GM12878 (cell line): ENCODE measurements at regions not wholly inside any gene's neighbourhood (a gene's known extent, or its start where the extent isn't known, plus 50 kb on each side); places are given as distances from the start of the nearest gene placed in this dataset.

ENCODE experiments used
- ATAC-seq: fragments of 200-7000 bp; cut with Tn5 transposase; 3 replicates; pipeline ENCODE4 v1.9.1; 2020; ENCODE audit warnings: mild to moderate bottlenecking, moderate library complexity
- BruUV-seq: library from RNA; stranded (reverse); fragments of 400-500 nt; replicated peaks from 2 replicates; lab custom pipeline; 2021; lab: Mats Ljungman, UMichigan
- CTCF ChIA-PET: fragments of 300-600 bp; sonication (Branson Sonifier 250); formaldehyde crosslinking; extraction: SDS; loops from one replicate; lab custom pipeline; 2021; ENCODE audit warnings: inconsistent platforms; lab: Yijun Ruan, JAX
- POLR2A ChIA-PET: fragments of 350-600 bp; formaldehyde crosslinking; extraction: SDS; loops from one replicate; lab custom pipeline; 2021; ENCODE audit warnings: inconsistent platforms; lab: Charles Lee
- RAD21 ChIA-PET: fragments of 300-600 bp; sonication (Branson Sonifier 250); formaldehyde crosslinking; loops from one replicate; lab custom pipeline; 2023; ENCODE audit warnings: antibody characterized with exemption; ENCODE audit not compliant: unreplicated experiment; lab: Charles Lee
- SMC1A ChIA-PET: fragments of 300-600 bp; sonication (Branson Sonifier 250); formaldehyde crosslinking; loops from one replicate; lab custom pipeline; 2023; ENCODE audit not compliant: unreplicated experiment, uncharacterized antibody; lab: Charles Lee
- DNase-seq: peaks from one replicate; pipeline ENCODE4 v3.0.0-alpha.2; 2011; ENCODE audit warnings: low read depth, low spot score
- FAIRE-seq: peaks from 3 replicates; lab custom pipeline; 2011; peaks lifted over from hg19 to GRCh38; lab: Jason Lieb, UNC
- H2AFZ ChIP-seq: 2 replicates; pipeline ENCODE4 v1.6.0; 2011; ENCODE audit warnings: low read depth, low read length, control low read depth; ENCODE audit not compliant: control insufficient read depth
- H3K27ac ChIP-seq: 2 replicates; pipeline ENCODE4 v1.5.1; 2011; ENCODE audit warnings: control low read depth; ENCODE audit not compliant: control insufficient read depth, insufficient read depth
- H3K27me3 ChIP-seq, 2 experiments: replicated peaks in 1 of 2; 2 replicates each; pipeline versions ENCODE4 v1.6.0 to v1.6.1; 2011; ENCODE audit warnings: low read length in 1 of 2; ENCODE audit not compliant: control insufficient read depth in 2 of 2, insufficient read depth in 2 of 2
- H3K36me3 ChIP-seq, 2 experiments: 2 replicates each; pipeline ENCODE4 v1.5.1; 2011; ENCODE audit warnings: low read length in 1 of 2; ENCODE audit not compliant: control insufficient read depth in 2 of 2, insufficient read depth in 2 of 2
- H3K4me1 ChIP-seq: 2 replicates; pipeline ENCODE4 v1.6.1; 2011; ENCODE audit warnings: mild to moderate bottlenecking, low read length, moderate library complexity, mixed read lengths; ENCODE audit not compliant: control insufficient read depth, insufficient read depth
- H3K4me2 ChIP-seq: 2 replicates; pipeline ENCODE4 v1.6.0; 2011; ENCODE audit warnings: control low read depth; ENCODE audit not compliant: control insufficient read depth, insufficient read depth
- H3K4me3 ChIP-seq: fragments of 200-600 bp; sonication (generic); 2 replicates; pipeline ENCODE4 v1.5.1; 2016
- H3K79me2 ChIP-seq: 2 replicates; pipeline ENCODE4 v1.6.0; 2011; ENCODE audit warnings: low read length; ENCODE audit not compliant: control insufficient read depth, insufficient read depth
- H3K9ac ChIP-seq: 2 replicates; pipeline ENCODE4 v1.8.0; 2011; ENCODE audit warnings: low read length, control low read depth, mixed read lengths; ENCODE audit not compliant: control insufficient read depth, insufficient read depth
- H3K9me3 ChIP-seq: replicated peaks from 3 replicates; pipeline ENCODE4 v1.5.1; 2011; ENCODE audit warnings: mild to moderate bottlenecking, low read length; ENCODE audit not compliant: control insufficient read depth, insufficient read depth
- H4K20me1 ChIP-seq: 2 replicates; pipeline ENCODE4 v1.6.0; 2011; ENCODE audit not compliant: control insufficient read depth, insufficient read depth
- BCL11A ChIP-seq: IDR thresholded peaks from 2 replicates; pipeline ENCODE4 v1.6.1; 2011; ENCODE audit warnings: low read depth, low read length
- CBFB ChIP-seq: IDR thresholded peaks from 2 replicates; pipeline ENCODE4 v1.6.1; 2016; ENCODE audit warnings: antibody characterized with exemption, low read depth
- FOXK2 ChIP-seq: fragments of 450-650 bp; IDR thresholded peaks from 2 replicates; pipeline ENCODE4 v1.6.1; 2017; ENCODE audit warnings: mild to moderate bottlenecking, moderate library complexity
- GATAD2B ChIP-seq: fragments of 450-650 bp; conservative IDR thresholded peaks from 2 replicates; pipeline ENCODE4 v1.6.1; 2017; ENCODE audit warnings: low read depth, mild to moderate bottlenecking, moderate library complexity
- MTA2 ChIP-seq: fragments of 450-650 bp; IDR thresholded peaks from 2 replicates; pipeline ENCODE4 v1.6.1; 2016; ENCODE audit warnings: low read depth, mild to moderate bottlenecking, moderate library complexity
- STAT1 ChIP-seq: fragments of 450-650 bp; conservative IDR thresholded peaks from 2 replicates; pipeline ENCODE4 v1.6.1; 2014; ENCODE audit warnings: antibody characterized with exemption, mild to moderate bottlenecking
- TBL1XR1 ChIP-seq: IDR thresholded peaks from 2 replicates; pipeline ENCODE4 v1.6.1; 2012; ENCODE audit warnings: low read depth, low read length, improper control_type of control experiment
- YY1 ChIP-seq: IDR thresholded peaks from 2 replicates; pipeline ENCODE4 v1.6.1; 2011; ENCODE audit warnings: low read depth, mild to moderate bottlenecking, low read length
- WGBS: methylation state at CpG from one replicate; pipeline ENCODE4 v1.1.6; 2016; ENCODE audit warnings: low lambda C conversion rate; ENCODE audit not compliant: insufficient replicate concordance, insufficient coverage; ENCODE audit errors: missing lambda C conversion rate; 5-methylcytosine and 5-hydroxymethylcytosine counted together
- in situ Hi-C: fragments of 300-500 bp; cut with MboI; formaldehyde crosslinking; loops from 9 replicates; pipeline ENCODE4 v1.14.3; 2018; ENCODE audit warnings: mixed read lengths
- intact Hi-C: fragments of 100-400 bp; cut with micrococcal nuclease; formaldehyde crosslinking; loops from one replicate; pipeline ENCODE4 v1.14.2; 2022; ENCODE audit not compliant: unreplicated experiment
- TF ChIP-seq, protein P1 (sequence below): fragments of 450-650 bp; conservative IDR thresholded peaks from 2 replicates; pipeline ENCODE4 v1.6.1; 2017; ENCODE audit warnings: mild to moderate bottlenecking, moderate library complexity
- TF ChIP-seq, protein P2 (sequence below): fragments of 450-650 bp; IDR thresholded peaks from 2 replicates; pipeline ENCODE4 v1.6.1; 2017; ENCODE audit warnings: mild to moderate bottlenecking, moderate library complexity
- TF ChIP-seq, protein P3 (sequence below): IDR thresholded peaks from 2 replicates; pipeline ENCODE4 v1.6.1; 2011; ENCODE audit warnings: borderline replicate concordance, low read depth, mild to moderate bottlenecking, moderate library complexity, mixed read lengths, low read length; ENCODE audit not compliant: insufficient read depth; ENCODE audit errors: extremely low read length

DNA sequence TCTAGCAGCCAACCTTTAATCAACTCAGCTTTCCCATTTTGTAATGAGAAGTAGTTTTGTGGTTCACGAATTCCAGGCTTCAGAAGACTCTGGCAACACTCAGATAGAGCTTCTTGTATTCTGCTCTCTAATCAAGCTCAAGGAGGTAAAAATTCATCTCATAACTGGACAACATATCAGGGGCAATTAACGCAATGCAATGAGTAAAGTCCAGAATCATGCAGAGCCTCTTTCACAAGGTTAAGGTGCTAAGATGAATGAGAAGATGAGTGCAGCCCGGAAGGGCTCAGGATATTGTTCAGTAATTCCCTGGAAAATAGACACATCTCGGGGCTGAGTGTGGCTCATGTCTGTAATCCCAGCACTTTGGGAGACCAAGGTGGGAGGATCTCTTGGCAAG is 527.7 kb downstream of the SOX11 start:
- intact Hi-C loops, result no loop called here
- RAD21 ChIA-PET, result no interaction called here
- no peak overlapping the region for H3K4me3 ChIP-seq
- H3K4me1 ChIP-seq, result peaks cover 10% of the 10 kb centered on the region
- in situ Hi-C loops, result no loop called here
- no peak for DNase-seq
- H4K20me1 ChIP-seq, result no peaks in the 10 kb centered on the region
- SMC1A ChIA-PET, result no interaction called here
- no peak for FAIRE-seq
- H3K4me2 ChIP-seq, result no peak overlapping the region
- CTCF ChIA-PET, result no interaction called here
- H3K9ac ChIP-seq, result no peak overlapping the region
- H3K79me2 ChIP-seq, result no peaks in the 10 kb centered on the region
- H3K27me3 ChIP-seq, result no peaks in the 10 kb centered on the region
- H3K9me3 ChIP-seq, result no peaks in the 10 kb centered on the region
- TF ChIP-seq, protein P1, sequence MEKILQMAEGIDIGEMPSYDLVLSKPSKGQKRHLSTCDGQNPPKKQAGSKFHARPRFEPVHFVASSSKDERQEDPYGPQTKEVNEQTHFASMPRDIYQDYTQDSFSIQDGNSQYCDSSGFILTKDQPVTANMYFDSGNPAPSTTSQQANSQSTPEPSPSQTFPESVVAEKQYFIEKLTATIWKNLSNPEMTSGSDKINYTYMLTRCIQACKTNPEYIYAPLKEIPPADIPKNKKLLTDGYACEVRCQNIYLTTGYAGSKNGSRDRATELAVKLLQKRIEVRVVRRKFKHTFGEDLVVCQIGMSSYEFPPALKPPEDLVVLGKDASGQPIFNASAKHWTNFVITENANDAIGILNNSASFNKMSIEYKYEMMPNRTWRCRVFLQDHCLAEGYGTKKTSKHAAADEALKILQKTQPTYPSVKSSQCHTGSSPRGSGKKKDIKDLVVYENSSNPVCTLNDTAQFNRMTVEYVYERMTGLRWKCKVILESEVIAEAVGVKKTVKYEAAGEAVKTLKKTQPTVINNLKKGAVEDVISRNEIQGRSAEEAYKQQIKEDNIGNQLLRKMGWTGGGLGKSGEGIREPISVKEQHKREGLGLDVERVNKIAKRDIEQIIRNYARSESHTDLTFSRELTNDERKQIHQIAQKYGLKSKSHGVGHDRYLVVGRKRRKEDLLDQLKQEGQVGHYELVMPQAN, result no peak
- no peaks in the 10 kb centered on the region for H3K36me3 ChIP-seq
- H2AFZ ChIP-seq, result no peak overlapping the region
- ATAC-seq, result no peak
- WGBS, result 43% methylated on average over 4 of the region's 4 CpGs
- no peak overlapping the region for H3K27ac ChIP-seq
- POLR2A ChIA-PET, result no interaction called here
- BruUV-seq, result no TSS peak

DNA sequence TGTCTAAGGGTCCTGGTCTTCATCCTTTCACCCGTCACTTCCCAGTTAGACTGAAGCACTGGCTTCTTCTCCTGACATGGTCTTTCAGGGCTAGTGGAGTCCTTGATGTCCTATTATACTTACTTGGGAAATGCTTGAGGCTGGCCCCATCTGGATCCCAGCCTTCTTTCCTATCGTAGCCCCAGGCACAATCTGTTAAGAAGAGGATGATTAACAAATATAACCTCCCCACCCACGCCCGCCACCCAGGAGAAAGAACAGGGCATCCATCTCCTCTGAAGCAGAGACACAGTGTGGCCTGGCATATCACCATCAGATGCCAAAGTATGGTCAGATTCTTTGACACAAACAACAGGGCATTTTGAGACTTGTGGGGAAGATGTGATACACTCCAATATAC is 530.1 kb downstream of the SOX11 start:
- intact Hi-C loops, result no loop called here
- Histone ChIP-seq H3K9me3 (no peaks in the 10 kb centered on the region), H2AFZ (no peak overlapping the region), H3K27ac (no peak overlapping the region), H3K4me2 (no peak overlapping the region), H3K9ac (no peak overlapping the region), H3K27me3 (no peaks in the 10 kb centered on the region), H3K36me3 (no peaks in the 10 kb centered on the region), H3K4me1 (peaks cover 10% of the 10 kb centered on the region), H3K79me2 (no peaks in the 10 kb centered on the region), H3K4me3 (no peak overlapping the region), H4K20me1 (no peaks in the 10 kb centered on the region)
- SMC1A ChIA-PET, result interaction anchor here (1.2 to 2.0 kb wide), 2 partner anchors 10 to 12 kb away, joined by 5 to 7 read pairs; no protein-coding TSS in a partner anchor
- CTCF ChIA-PET, result no interaction called here
- in situ Hi-C loops, result no loop called here
- POLR2A ChIA-PET, result no interaction called here
- DNase-seq (no peak), FAIRE-seq (no peak), ATAC-seq (no peak)
- WGBS, result 38% methylated on average over 4 of the region's 4 CpGs
- RAD21 ChIA-PET, result no interaction called here
- no TSS peak for BruUV-seq
- no peak for TF ChIP-seq TBL1XR1
- TF ChIP-seq, protein P2, sequence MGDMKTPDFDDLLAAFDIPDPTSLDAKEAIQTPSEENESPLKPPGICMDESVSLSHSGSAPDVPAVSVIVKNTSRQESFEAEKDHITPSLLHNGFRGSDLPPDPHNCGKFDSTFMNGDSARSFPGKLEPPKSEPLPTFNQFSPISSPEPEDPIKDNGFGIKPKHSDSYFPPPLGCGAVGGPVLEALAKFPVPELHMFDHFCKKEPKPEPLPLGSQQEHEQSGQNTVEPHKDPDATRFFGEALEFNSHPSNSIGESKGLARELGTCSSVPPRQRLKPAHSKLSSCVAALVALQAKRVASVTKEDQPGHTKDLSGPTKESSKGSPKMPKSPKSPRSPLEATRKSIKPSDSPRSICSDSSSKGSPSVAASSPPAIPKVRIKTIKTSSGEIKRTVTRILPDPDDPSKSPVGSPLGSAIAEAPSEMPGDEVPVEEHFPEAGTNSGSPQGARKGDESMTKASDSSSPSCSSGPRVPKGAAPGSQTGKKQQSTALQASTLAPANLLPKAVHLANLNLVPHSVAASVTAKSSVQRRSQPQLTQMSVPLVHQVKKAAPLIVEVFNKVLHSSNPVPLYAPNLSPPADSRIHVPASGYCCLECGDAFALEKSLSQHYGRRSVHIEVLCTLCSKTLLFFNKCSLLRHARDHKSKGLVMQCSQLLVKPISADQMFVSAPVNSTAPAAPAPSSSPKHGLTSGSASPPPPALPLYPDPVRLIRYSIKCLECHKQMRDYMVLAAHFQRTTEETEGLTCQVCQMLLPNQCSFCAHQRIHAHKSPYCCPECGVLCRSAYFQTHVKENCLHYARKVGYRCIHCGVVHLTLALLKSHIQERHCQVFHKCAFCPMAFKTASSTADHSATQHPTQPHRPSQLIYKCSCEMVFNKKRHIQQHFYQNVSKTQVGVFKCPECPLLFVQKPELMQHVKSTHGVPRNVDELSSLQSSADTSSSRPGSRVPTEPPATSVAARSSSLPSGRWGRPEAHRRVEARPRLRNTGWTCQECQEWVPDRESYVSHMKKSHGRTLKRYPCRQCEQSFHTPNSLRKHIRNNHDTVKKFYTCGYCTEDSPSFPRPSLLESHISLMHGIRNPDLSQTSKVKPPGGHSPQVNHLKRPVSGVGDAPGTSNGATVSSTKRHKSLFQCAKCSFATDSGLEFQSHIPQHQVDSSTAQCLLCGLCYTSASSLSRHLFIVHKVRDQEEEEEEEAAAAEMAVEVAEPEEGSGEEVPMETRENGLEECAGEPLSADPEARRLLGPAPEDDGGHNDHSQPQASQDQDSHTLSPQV, result no peak
- TF ChIP-seq FOXK2, result no peak
- no peak for TF ChIP-seq CBFB
- TF ChIP-seq MTA2, result no peak
- TF ChIP-seq GATAD2B, result no peak
- TF ChIP-seq YY1, result no peak
- TF ChIP-seq, protein P3, sequence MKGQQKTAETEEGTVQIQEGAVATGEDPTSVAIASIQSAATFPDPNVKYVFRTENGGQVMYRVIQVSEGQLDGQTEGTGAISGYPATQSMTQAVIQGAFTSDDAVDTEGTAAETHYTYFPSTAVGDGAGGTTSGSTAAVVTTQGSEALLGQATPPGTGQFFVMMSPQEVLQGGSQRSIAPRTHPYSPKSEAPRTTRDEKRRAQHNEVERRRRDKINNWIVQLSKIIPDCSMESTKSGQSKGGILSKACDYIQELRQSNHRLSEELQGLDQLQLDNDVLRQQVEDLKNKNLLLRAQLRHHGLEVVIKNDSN, result no peak
- TF ChIP-seq STAT1, result no peak
- TF ChIP-seq BCL11A, result no peak
